ENCODE measurements at regions not wholly inside any gene's neighbourhood (a gene's known extent, or its start where the extent isn't known, plus 50 kb on each side); places are given as distances from the start of the nearest gene placed in this dataset.

GRCh38 chr6:1491591-1492319, 102.4 kb downstream of the FOXF2 start:
- TF ChIP-seq EZH2 (IDR thresholded peaks at IDR 0.05; ENCODE audit: insufficient read depth, poor library complexity, severe bottlenecking) (no peak), EZH2phosphoT487 (IDR thresholded peaks at IDR 0.05; ENCODE audit: insufficient read depth, low read depth) (no peak)
